ENCODE measurements at regions not wholly inside any gene's neighbourhood (a gene's known extent, or its start where the extent isn't known, plus 50 kb on each side); places are given as distances from the start of the nearest gene placed in this dataset.

- TF ChIP-seq CTCF (conservative IDR thresholded peaks at IDR 0.05; ENCODE audit: low read depth): no peak
- no peak overlapping the region for H3K27ac ChIP-seq
- POLR2A ChIA-PET (ENCODE audit: low non-redundant PET): no interaction called here
- DNase-seq (ENCODE audit: low spot score): no peak
- CTCF ChIA-PET: no interaction called here
Observed at GRCh38 chr3:71978150-71978721, 193.3 kb upstream of the PROK2 start.

GRCh38 chr3:71977525-71977924 lies 192.6 kb upstream of the PROK2 start:
- DNase-seq (ENCODE audit: low spot score): no peak
- CTCF ChIA-PET: no interaction called here
- H3K27ac ChIP-seq: no peak overlapping the region
- no peak for TF ChIP-seq CTCF (conservative IDR thresholded peaks at IDR 0.05; ENCODE audit: low read depth)
- POLR2A ChIA-PET (ENCODE audit: low non-redundant PET): no interaction called here

- ChIA-PET POLR2A (ENCODE audit: low non-redundant PET) (no interaction called here), CTCF (no interaction called here)
- TF ChIP-seq CTCF (conservative IDR thresholded peaks at IDR 0.05; ENCODE audit: low read depth): no peak
- no peak for DNase-seq (ENCODE audit: low spot score)
- no peak overlapping the region for H3K27ac ChIP-seq
Observed at GRCh38 chr3:71975573-71975972, 190.6 kb upstream of the PROK2 start.

GRCh38 chr3:71974786-71975185 lies 189.8 kb upstream of the PROK2 start:
- H3K27ac ChIP-seq: no peak overlapping the region
- no peak for DNase-seq (ENCODE audit: low spot score)
- no peak for TF ChIP-seq CTCF (conservative IDR thresholded peaks at IDR 0.05; ENCODE audit: low read depth)
- CTCF ChIA-PET: interaction anchor here (0.6 kb wide), 1 partner anchor 592 kb away, joined by 3 read pairs; no protein-coding TSS in a partner anchor
- POLR2A ChIA-PET (ENCODE audit: low non-redundant PET): no interaction called here

- ChIA-PET CTCF (no interaction called here), POLR2A (ENCODE audit: low non-redundant PET) (no interaction called here)
- DNase-seq (ENCODE audit: low spot score): no peak
- H3K27ac ChIP-seq: no peak overlapping the region
- no peak for TF ChIP-seq CTCF (conservative IDR thresholded peaks at IDR 0.05; ENCODE audit: low read depth)
Observed at GRCh38 chr3:71973274-71974030, 188.5 kb upstream of the PROK2 start.

- ChIA-PET POLR2A (ENCODE audit: low non-redundant PET) (no interaction called here), CTCF (no interaction called here)
- DNase-seq (ENCODE audit: low spot score): peak; percentile 17
- no peak overlapping the region for H3K27ac ChIP-seq
- TF ChIP-seq CTCF (conservative IDR thresholded peaks at IDR 0.05; ENCODE audit: low read depth): no peak
Observed at GRCh38 chr3:71972031-71972430, 187.1 kb upstream of the PROK2 start.
